AG20443 (cell line): ENCODE measurements at regions not wholly inside any gene's neighbourhood (a gene's known extent, or its start where the extent isn't known, plus 50 kb on each side); places are given as distances from the start of the nearest gene placed in this dataset.
A peak's percentile ranks its signal among the peaks of the same experiment; 100 is the strongest.
"Not testable (repeated sequence)": the region's sequence is repeated elsewhere in the genome, so short reads cannot be mapped to it uniquely, and the experiment has no call there.

Experiments used
- DNase-seq: peaks from one replicate; pipeline ENCODE4 v3.0.0; 2012; ENCODE audit warnings: low spot score, mixed read lengths

- DNase-seq, result no peak
Measured at GRCh38 chr9:72471096-72471495, 50.3 kb upstream of the TMC1 start.

- DNase-seq, result no peak
Measured at GRCh38 chr9:72467766-72468738, 53.4 kb upstream of the TMC1 start.

GRCh38 chr9:72465593-72465984 is 55.8 kb upstream of the TMC1 start:
- no peak for DNase-seq

- DNase-seq, result no peak
Measured at GRCh38 chr9:72464857-72465592, 56.4 kb upstream of the TMC1 start.

GRCh38 chr9:72462340-72462739 is 59.1 kb upstream of the TMC1 start:
- DNase-seq, result no peak

GRCh38 chr9:72460342-72461312 is 60.8 kb upstream of the TMC1 start:
- DNase-seq, result no peak

GRCh38 chr9:72459308-72459707 is 62.1 kb upstream of the TMC1 start:
- DNase-seq, result no peak

GRCh38 chr9:72458153-72458552 is 63.3 kb upstream of the TMC1 start:
- no peak for DNase-seq

- DNase-seq, result no peak
Measured at GRCh38 chr9:72457366-72457765, 64.0 kb upstream of the TMC1 start.

GRCh38 chr9:72454871-72455491 is 66.4 kb upstream of the TMC1 start:
- no peak for DNase-seq

GRCh38 chr9:72453797-72454196 is 67.6 kb upstream of the TMC1 start:
- DNase-seq, result no peak

- DNase-seq, result not testable (repeated sequence)
Measured at GRCh38 chr9:72446241-72446640, 75.2 kb upstream of the TMC1 start.

GRCh38 chr9:72445306-72445995 is 76.0 kb upstream of the TMC1 start:
- no peak for DNase-seq

- no peak for DNase-seq
Measured at GRCh38 chr9:72444435-72444834, 77.0 kb upstream of the TMC1 start.

- no peak for DNase-seq
Measured at GRCh38 chr9:72443855-72444254, 77.6 kb upstream of the TMC1 start.

- peak; percentile 81 for DNase-seq
Measured at GRCh38 chr9:72441848-72442607, 77.0 kb upstream of the ZFAND5 start.

- no peak for DNase-seq
Measured at GRCh38 chr9:72440992-72441847, 76.2 kb upstream of the ZFAND5 start.

- DNase-seq, result no peak
Measured at GRCh38 chr9:72440378-72440777, 75.4 kb upstream of the ZFAND5 start.

- DNase-seq, result peak; percentile 73
Measured at GRCh38 chr9:72433616-72434267, 68.7 kb upstream of the ZFAND5 start.
